ENCODE measurements at regions not wholly inside any gene's neighbourhood (a gene's known extent, or its start where the extent isn't known, plus 50 kb on each side); places are given as distances from the start of the nearest gene placed in this dataset.

DNA sequence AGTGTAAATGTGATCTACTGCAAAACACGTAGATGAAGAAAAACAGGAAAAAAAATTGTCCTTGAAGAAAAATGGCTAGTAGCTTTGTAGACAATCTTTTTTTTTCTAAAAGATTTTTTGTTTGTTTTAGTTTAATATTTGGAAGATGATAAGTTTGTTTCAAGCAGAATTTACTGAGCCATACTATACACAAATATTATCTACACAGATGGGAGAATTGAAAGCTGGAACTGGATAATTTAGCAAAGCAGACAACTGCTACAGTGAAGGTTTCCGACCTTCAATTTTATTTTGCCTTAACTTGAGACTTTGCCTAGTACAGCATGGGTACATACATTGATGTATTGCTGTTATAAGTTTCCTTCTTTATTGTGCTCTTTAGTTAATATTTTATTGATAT lies 313.0 kb upstream of the PDGFD start (continued):
- TF ChIP-seq TSHZ1 (CRISPR knock-in tag; IDR thresholded peaks at IDR 0.05) (no peak), ZNF717 (CRISPR knock-in tag; IDR thresholded peaks at IDR 0.05) (no peak), ZFP91 (CRISPR knock-in tag; IDR thresholded peaks at IDR 0.05) (no peak)

- Histone ChIP-seq H3K27ac (ENCODE audit: extremely low read depth, low read depth, low read length) (no peak overlapping the region), H3K79me2 (ENCODE audit: control insufficient read depth, insufficient read depth, low read length) (no peaks in the 10 kb centered on the region), H3K4me3 (no peak overlapping the region), H3K9me1 (ENCODE audit: control insufficient read depth, insufficient read depth, low read length) (no peaks in the 10 kb centered on the region), H3K9me3 (replicated peaks; ENCODE audit: control insufficient read depth, insufficient read depth, low read depth, low read length) (no peaks in the 10 kb centered on the region), H2AFZ (ENCODE audit: low read depth, low read length) (no peak overlapping the region), H3K27me3 (ENCODE audit: control insufficient read depth in 2 of 2, insufficient read depth in 2 of 2, low read length in 2 of 2) (no peaks in the 10 kb centered on the region), H3K4me1 (replicated peaks in 1 of 2; ENCODE audit: control insufficient read depth in 2 of 2, insufficient read depth in 2 of 2, low read length in 2 of 2) (no peaks in the 10 kb centered on the region), H3K36me3 (ENCODE audit: control insufficient read depth, insufficient read depth, low read length) (no peaks in the 10 kb centered on the region), H3K4me2 (ENCODE audit: insufficient read depth, low read length) (no peak overlapping the region), H4K20me1 (replicated peaks; ENCODE audit: control insufficient read depth, insufficient read depth, low read length) (no peaks in the 10 kb centered on the region), H3K9ac (ENCODE audit: insufficient read depth in 1 of 2, low read depth in 2 of 2, low read length in 2 of 2) (no peak overlapping the region)
- BruUV-seq (replicated peaks): no TSS peak
- no peak for TF ChIP-seq HCFC1 (IDR thresholded peaks at IDR 0.05; ENCODE audit: low read depth, low read length)
- TF ChIP-seq GTF2A2 (tag; IDR thresholded peaks at IDR 0.05): no peak
- no peak for TF ChIP-seq HDAC3 (IDR thresholded peaks at IDR 0.05; ENCODE audit: borderline replicate concordance, partially characterized antibody)
- no peak for TF ChIP-seq ZNF830 (CRISPR knock-in tag; IDR thresholded peaks at IDR 0.05)
- no peak for TF ChIP-seq ZBED1 (IDR thresholded peaks at IDR 0.05)
- TF ChIP-seq ZNF785 (CRISPR knock-in tag; IDR thresholded peaks at IDR 0.05): no peak
- TF ChIP-seq PYGO2 (tag; IDR thresholded peaks at IDR 0.05): no peak
- no peak for TF ChIP-seq ZNF507 (tag; conservative IDR thresholded peaks at IDR 0.05)
- no peak for TF ChIP-seq SNIP1 (IDR thresholded peaks at IDR 0.05; ENCODE audit: low read depth)
- no peak for TF ChIP-seq ATF7 (IDR thresholded peaks at IDR 0.05)
- no peak for TF ChIP-seq BRD9 (IDR thresholded peaks at IDR 0.05; ENCODE audit: low read depth, partially characterized antibody)
- no peak for TF ChIP-seq ZNF717 (CRISPR knock-in tag; IDR thresholded peaks at IDR 0.05)
- TF ChIP-seq XRCC3 (IDR thresholded peaks at IDR 0.05): no peak
- no peak for TF ChIP-seq ZKSCAN1 (IDR thresholded peaks at IDR 0.05; ENCODE audit: low read depth, low read length)
- no peak for TF ChIP-seq ZFPM2 (CRISPR knock-in tag; IDR thresholded peaks at IDR 0.05)
- TF ChIP-seq NBN (IDR thresholded peaks at IDR 0.05; ENCODE audit: low read depth): no peak
- TF ChIP-seq ZNF76 (CRISPR knock-in tag; IDR thresholded peaks at IDR 0.05; ENCODE audit: borderline replicate concordance): no peak
- TF ChIP-seq SNRNP70 (optimal IDR thresholded peaks at IDR 0.05; ENCODE audit: low read depth, low read length): no peak
- ATAC-seq: no peak
- CTCF ChIA-PET (ENCODE audit: low intra/inter-chr PET ratio): no interaction called here
- FAIRE-seq: no peak
- DNase-seq (ENCODE audit: extremely low read depth in 1 of 4, low spot score in 3 of 4): no peak
- in situ Hi-C loops (cut with MboI): no loop called here
- intact Hi-C loops (cut with micrococcal nuclease): no loop called here
- POLR2A ChIA-PET: no interaction called here
Observed at GRCh38 chr11:104476454-104476853, 312.5 kb upstream of the PDGFD start.

Measured in K562 (cell line).